Colonic mucosa (tissue), 4 donors: ENCODE measurements at regions not wholly inside any gene's neighbourhood (a gene's known extent, or its start where the extent isn't known, plus 50 kb on each side); places are given as distances from the start of the nearest gene placed in this dataset.

Experiments used
- DNase-seq: peaks from one replicate; pipeline ENCODE4 v3.0.0-alpha.2; 2020
- H3K27ac ChIP-seq: fragments of 200-600 bp; one replicate; pipeline ENCODE4 v1.8.0; 2021
- H3K27me3 ChIP-seq: fragments of 200-600 bp; one replicate; pipeline ENCODE4 v1.8.0; 2021
- H3K36me3 ChIP-seq: fragments of 200-600 bp; one replicate; pipeline ENCODE4 v1.8.0; 2021
- H3K4me1 ChIP-seq: fragments of 200-600 bp; one replicate; pipeline ENCODE4 v1.8.0; 2021; ENCODE audit warnings: mild to moderate bottlenecking
- H3K4me3 ChIP-seq: fragments of 200-600 bp; one replicate; pipeline ENCODE4 v1.8.0; 2021
- H3K9ac ChIP-seq, 2 donors: one replicate each; pipeline ENCODE4 v1.7.0; 2013; ENCODE audit warnings: control low read depth in 2 of 2, low read depth in 2 of 2, low read length in 2 of 2
- H3K9me3 ChIP-seq: fragments of 200-600 bp; one replicate; pipeline ENCODE4 v1.8.0; 2021
- intact Hi-C: fragments of 100-400 bp; cut with DNase I; formaldehyde crosslinking; loops from one replicate; pipeline ENCODE4 v1.14.1; 2022
- TF ChIP-seq, protein P1 (sequence below): fragments of 200-600 bp; IDR thresholded peaks from one replicate; pipeline ENCODE4 v1.8.0; 2022; ENCODE audit warnings: antibody characterized with exemption, mild to moderate bottlenecking
- donor health status: healthy.
- donor health status: DM: no; HTN: no; CAD: no.
- donor health status: DM: no; HTN: no; CAD: no.

DNA sequence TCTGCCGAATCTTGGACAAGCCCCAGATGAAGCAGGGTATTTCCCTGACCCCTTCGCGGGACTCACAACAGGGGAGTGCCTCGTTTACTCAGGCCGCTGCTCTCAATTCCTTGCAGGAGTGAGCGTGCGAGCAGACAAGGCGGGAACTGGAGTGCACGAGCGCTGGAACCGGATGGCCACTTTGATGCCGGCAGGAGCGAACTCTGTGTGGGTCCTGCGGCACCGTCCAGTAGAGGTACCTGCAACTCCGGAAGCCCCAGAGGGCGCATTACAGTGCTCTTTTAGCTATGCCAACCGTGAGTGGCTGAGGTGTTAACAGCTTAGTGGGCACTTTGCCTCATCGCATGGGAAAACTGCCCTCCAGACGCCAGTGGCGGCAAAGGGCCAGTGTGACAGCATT, 182.3 kb upstream of the ANO3 start:
- no peaks in the 10 kb centered on the region for H3K4me1 ChIP-seq
- no peaks in the 10 kb centered on the region for H3K36me3 ChIP-seq
- no peaks in the 10 kb centered on the region for H3K9me3 ChIP-seq
- TF ChIP-seq, protein P1, sequence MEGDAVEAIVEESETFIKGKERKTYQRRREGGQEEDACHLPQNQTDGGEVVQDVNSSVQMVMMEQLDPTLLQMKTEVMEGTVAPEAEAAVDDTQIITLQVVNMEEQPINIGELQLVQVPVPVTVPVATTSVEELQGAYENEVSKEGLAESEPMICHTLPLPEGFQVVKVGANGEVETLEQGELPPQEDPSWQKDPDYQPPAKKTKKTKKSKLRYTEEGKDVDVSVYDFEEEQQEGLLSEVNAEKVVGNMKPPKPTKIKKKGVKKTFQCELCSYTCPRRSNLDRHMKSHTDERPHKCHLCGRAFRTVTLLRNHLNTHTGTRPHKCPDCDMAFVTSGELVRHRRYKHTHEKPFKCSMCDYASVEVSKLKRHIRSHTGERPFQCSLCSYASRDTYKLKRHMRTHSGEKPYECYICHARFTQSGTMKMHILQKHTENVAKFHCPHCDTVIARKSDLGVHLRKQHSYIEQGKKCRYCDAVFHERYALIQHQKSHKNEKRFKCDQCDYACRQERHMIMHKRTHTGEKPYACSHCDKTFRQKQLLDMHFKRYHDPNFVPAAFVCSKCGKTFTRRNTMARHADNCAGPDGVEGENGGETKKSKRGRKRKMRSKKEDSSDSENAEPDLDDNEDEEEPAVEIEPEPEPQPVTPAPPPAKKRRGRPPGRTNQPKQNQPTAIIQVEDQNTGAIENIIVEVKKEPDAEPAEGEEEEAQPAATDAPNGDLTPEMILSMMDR = no peak
- intact Hi-C loops = no loop called here
- no peak for DNase-seq
- no peak overlapping the region for H3K4me3 ChIP-seq
- no peak overlapping the region for H3K27ac ChIP-seq
- H3K27me3 ChIP-seq = no peaks in the 10 kb centered on the region
- H3K9ac ChIP-seq = no peak overlapping the region

DNA sequence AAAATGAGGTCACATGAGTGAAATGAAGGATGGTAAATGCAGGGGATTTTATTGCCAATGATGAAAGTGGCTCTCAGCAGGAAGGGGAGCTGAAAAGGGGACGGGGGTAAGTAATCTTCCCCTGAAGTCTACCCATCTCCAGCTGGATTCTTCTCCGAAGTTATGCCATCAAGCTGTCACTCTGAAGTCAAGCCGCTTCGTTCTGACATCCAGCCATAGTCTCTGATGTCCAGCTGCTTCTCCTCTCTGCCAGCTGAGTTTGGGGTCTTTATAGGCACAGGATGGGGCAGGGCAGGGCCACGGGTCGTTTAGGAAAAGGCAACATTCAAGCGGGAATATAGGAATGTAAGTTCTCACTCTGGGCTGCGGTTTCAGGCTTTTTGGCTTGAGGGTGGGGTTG, 181.9 kb upstream of the ANO3 start:
- Histone ChIP-seq H3K4me3 (no peak overlapping the region), H3K27me3 (no peaks in the 10 kb centered on the region), H3K9me3 (no peaks in the 10 kb centered on the region), H3K4me1 (no peaks in the 10 kb centered on the region), H3K9ac (no peak overlapping the region), H3K27ac (no peak overlapping the region), H3K36me3 (no peaks in the 10 kb centered on the region)
- no peak for DNase-seq
- intact Hi-C loops = no loop called here
- TF ChIP-seq, protein P1 = no peak

DNA sequence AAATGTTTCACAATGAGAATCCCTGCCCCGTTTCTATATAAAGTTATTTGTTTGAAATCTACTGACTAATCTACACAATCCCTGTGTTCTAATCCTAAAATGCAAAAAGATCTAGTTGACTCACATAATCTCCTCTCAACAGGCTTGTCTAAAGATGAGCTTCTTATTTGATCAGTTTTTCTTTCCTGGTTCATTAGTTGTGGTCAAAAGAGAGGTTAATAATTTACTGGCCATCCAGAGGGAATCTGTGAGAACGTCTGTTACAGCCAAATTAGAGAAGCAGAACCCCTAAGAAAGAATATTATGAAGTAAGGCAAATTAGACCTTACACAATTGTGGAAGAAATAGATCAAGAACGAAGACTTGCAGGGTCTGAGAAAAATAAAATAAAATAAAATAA, 173.7 kb upstream of the ANO3 start:
- no peaks in the 10 kb centered on the region for H3K36me3 ChIP-seq
- H3K9me3 ChIP-seq = no peaks in the 10 kb centered on the region
- no peak overlapping the region for H3K27ac ChIP-seq
- no peaks in the 10 kb centered on the region for H3K27me3 ChIP-seq
- DNase-seq = no peak
- H3K4me3 ChIP-seq = no peak overlapping the region
- TF ChIP-seq, protein P1 = no peak
- no peaks in the 10 kb centered on the region for H3K4me1 ChIP-seq
- intact Hi-C loops = no loop called here
- H3K9ac ChIP-seq = no peak overlapping the region

DNA sequence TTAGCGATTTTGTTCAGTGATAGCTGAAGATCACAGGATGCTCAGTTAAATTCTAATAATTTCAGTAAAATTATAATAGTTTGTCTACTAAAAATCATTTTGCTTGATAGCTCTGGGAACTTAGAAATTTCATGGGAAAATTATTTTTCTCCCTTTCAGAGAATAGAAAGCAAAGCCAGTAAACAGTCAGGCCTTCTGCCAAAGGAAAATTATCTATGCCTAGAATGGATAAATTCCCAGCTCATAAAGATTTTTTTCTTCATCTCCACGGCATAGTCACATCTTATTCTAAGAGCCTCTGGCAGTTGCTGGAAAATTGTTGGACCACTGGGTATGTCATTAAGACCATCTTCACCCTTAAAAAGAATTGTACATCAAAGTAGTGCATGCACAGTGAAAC, 169.6 kb upstream of the ANO3 start:
- intact Hi-C loops = no loop called here

DNA sequence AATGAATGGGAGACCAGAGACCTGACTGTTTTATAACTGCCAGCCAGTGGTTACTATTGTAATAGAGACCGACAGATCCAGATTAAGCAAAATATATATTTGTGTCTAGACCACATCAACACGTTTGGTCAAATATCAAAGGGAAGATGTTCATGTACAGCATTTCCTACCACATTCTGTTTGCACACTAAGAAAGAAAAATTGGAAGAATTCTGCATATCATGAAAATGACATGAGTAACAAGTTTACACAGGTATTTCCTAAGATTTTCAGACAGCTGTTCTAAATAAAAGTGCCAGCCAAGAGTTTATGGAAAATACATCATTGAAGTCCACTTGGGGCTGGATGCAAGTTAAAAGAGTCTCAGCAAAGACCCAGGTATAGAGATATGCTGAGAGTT, 145.5 kb upstream of the ANO3 start:
- no peaks in the 10 kb centered on the region for H3K36me3 ChIP-seq
- intact Hi-C loops = no loop called here

More for the DNA sequence above, 169.6 kb upstream of the ANO3 start:
- TF ChIP-seq, protein P1 = no peak
- H3K9me3 ChIP-seq = no peaks in the 10 kb centered on the region
- no peak overlapping the region for H3K27ac ChIP-seq
- no peaks in the 10 kb centered on the region for H3K27me3 ChIP-seq
- no peak overlapping the region for H3K4me3 ChIP-seq
- H3K4me1 ChIP-seq = no peaks in the 10 kb centered on the region
- DNase-seq = no peak
- H3K36me3 ChIP-seq = no peaks in the 10 kb centered on the region
- H3K9ac ChIP-seq = no peak overlapping the region

More for the DNA sequence above, 145.5 kb upstream of the ANO3 start:
- Histone ChIP-seq H3K27me3 (no peaks in the 10 kb centered on the region), H3K27ac (no peak overlapping the region), H3K4me1 (no peaks in the 10 kb centered on the region), H3K4me3 (no peak overlapping the region), H3K9me3 (no peaks in the 10 kb centered on the region), H3K9ac (no peak overlapping the region)
- no peak for DNase-seq
- TF ChIP-seq, protein P1 = no peak
